Stomach (tissue), 8 donors: ENCODE measurements at regions not wholly inside any gene's neighbourhood (a gene's known extent, or its start where the extent isn't known, plus 50 kb on each side); places are given as distances from the start of the nearest gene placed in this dataset.

Source experiments
- DNase-seq, 2 donors: peaks; one replicate each; pipeline versions ENCODE4 v3.0.0 to v3.0.0-alpha.2; 2013 to 2019
- H3K27ac ChIP-seq, 5 donors: fragments of 200-600 bp in 4 of 5; sonication (generic) in 4 of 5; one replicate each; pipeline ENCODE4 v1.5.1; 2013 to 2019; ENCODE audit warnings: mild to moderate bottlenecking in 1 of 5, moderate library complexity in 1 of 5
- H3K27me3 ChIP-seq, 3 donors: fragments of 200-600 bp; sonication (generic); one replicate each; pipeline ENCODE4 v1.5.1; 2017 to 2019; ENCODE audit warnings: mixed run types in 1 of 3
- H3K36me3 ChIP-seq, 4 donors: fragments of 200-600 bp; sonication (generic); 1 replicate in 3 of 4; 2 replicates in 1 of 4; pipeline ENCODE4 v1.5.1; 2016 to 2019
- H3K4me1 ChIP-seq, 4 donors: fragments of 200-600 bp; sonication (generic); one replicate each; pipeline ENCODE4 v1.5.1; 2016 to 2019
- H3K4me3 ChIP-seq, 4 donors: fragments of 200-600 bp; sonication (generic) in 3 of 4; one replicate each; pipeline ENCODE4 v1.5.1; 2016 to 2019; ENCODE audit warnings: mild to moderate bottlenecking in 1 of 4
- H3K9me3 ChIP-seq, 4 donors: fragments of 200-600 bp; sonication (generic); one replicate each; pipeline ENCODE4 v1.5.1; 2016 to 2019
- EP300 ChIP-seq: sonication (generic); formaldehyde crosslinking; IDR thresholded peaks from one replicate; pipeline ENCODE4 v1.6.1; 2017; ENCODE audit warnings: antibody characterized with exemption
- POLR2A ChIP-seq, 4 donors: fragments of 450-650 bp; IDR thresholded peaks; one replicate each; pipeline ENCODE4 v1.6.1; 2016; ENCODE audit warnings: antibody characterized with exemption in 4 of 4, control low read depth in 2 of 4, mild to moderate bottlenecking in 1 of 4, moderate library complexity in 1 of 4
- POLR2AphosphoS5 ChIP-seq, 3 donors: sonication (generic); formaldehyde crosslinking; IDR thresholded peaks; one replicate each; pipeline ENCODE4 v1.6.1; 2016; ENCODE audit warnings: antibody characterized with exemption in 3 of 3
- WGBS, 5 donors: extraction: QIAGEN DNeasy Blood & Tissue Kit in 3 of 5; methylation state at CpG; one replicate each; pipeline versions ENCODE4 v1.1.5 to v1.1.7; 2013 to 2018; 5-methylcytosine and 5-hydroxymethylcytosine counted together
- intact Hi-C: fragments of 100-400 bp; cut with DNase I; formaldehyde crosslinking; loops from one replicate; pipeline ENCODE4 v1.15.1; 2023; ENCODE audit warnings: low total_unique reads
- TF ChIP-seq, protein P1 (sequence below), 7 experiments: fragments of 450-650 bp in 4 of 7; fragments of 200-600 bp in 3 of 7; sonication (generic) in 3 of 7; IDR thresholded peaks; one replicate each; pipeline ENCODE4 v1.5.1; 2016 to 2019; ENCODE audit warnings: antibody characterized with exemption in 7 of 7, control low read depth in 2 of 7, mild to moderate bottlenecking in 1 of 7
- donor health status: healthy with polysubstance abuse.
- donor health status: Bipolar disorder and iron deficiency.
- donor health status: healthy.

- Histone ChIP-seq H3K36me3 (no peaks in the 10 kb centered on the region), H3K27me3 (peaks cover 0 to 48% (median 0%) of the 10 kb centered on the region in 3 donors)
Observed at GRCh38 chr6:41413250-41413649, 77.8 kb downstream of the NCR2 start.

GRCh38 chr6:41416501-41416837, 81.1 kb downstream of the NCR2 start:
- Histone ChIP-seq H3K27ac (no peak overlapping the region), H3K27me3 (peaks cover 0 to 41% (median 0%) of the 10 kb centered on the region in 3 donors), H3K9me3 (peaks cover 4 to 10% (median 7%) of the 10 kb centered on the region in 4 donors), H3K4me1 (peaks cover 4 to 25% (median 10%) of the 10 kb centered on the region in 4 donors), H3K4me3 (no peak overlapping the region), H3K36me3 (no peaks in the 10 kb centered on the region)
- 62 to 74% (median 68%) methylated on average over 5 to 6 of the region's 6 CpGs for WGBS, 5 donors
- TF ChIP-seq POLR2A (IDR thresholded peaks at IDR 0.05) (no peak), EP300 (no peak), POLR2AphosphoS5 (IDR thresholded peaks at IDR 0.05) (no peak)
- TF ChIP-seq, protein P1, sequence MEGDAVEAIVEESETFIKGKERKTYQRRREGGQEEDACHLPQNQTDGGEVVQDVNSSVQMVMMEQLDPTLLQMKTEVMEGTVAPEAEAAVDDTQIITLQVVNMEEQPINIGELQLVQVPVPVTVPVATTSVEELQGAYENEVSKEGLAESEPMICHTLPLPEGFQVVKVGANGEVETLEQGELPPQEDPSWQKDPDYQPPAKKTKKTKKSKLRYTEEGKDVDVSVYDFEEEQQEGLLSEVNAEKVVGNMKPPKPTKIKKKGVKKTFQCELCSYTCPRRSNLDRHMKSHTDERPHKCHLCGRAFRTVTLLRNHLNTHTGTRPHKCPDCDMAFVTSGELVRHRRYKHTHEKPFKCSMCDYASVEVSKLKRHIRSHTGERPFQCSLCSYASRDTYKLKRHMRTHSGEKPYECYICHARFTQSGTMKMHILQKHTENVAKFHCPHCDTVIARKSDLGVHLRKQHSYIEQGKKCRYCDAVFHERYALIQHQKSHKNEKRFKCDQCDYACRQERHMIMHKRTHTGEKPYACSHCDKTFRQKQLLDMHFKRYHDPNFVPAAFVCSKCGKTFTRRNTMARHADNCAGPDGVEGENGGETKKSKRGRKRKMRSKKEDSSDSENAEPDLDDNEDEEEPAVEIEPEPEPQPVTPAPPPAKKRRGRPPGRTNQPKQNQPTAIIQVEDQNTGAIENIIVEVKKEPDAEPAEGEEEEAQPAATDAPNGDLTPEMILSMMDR (IDR thresholded peaks at IDR 0.05) = no peak
- intact Hi-C loops = no loop called here
- DNase-seq = no peak

More at GRCh38 chr6:41413250-41413649, 77.8 kb downstream of the NCR2 start:
- H3K4me3 ChIP-seq = no peak overlapping the region
- WGBS, 5 donors = 68 to 88% (median 75%) methylated on average over 11 of the region's 11 CpGs
- TF ChIP-seq, protein P1 (IDR thresholded peaks at IDR 0.05) = no peak
- TF ChIP-seq POLR2AphosphoS5 (IDR thresholded peaks at IDR 0.05) (no peak), POLR2A (IDR thresholded peaks at IDR 0.05) (no peak), EP300 (no peak)
- peaks cover 3 to 20% (median 9%) of the 10 kb centered on the region in 4 donors for H3K4me1 ChIP-seq
- no peak overlapping the region for H3K27ac ChIP-seq
- no peaks in the 10 kb centered on the region for H3K9me3 ChIP-seq
- intact Hi-C loops = no loop called here
- DNase-seq = no peak

GRCh38 chr6:41418741-41419140, 83.3 kb downstream of the NCR2 start:
- Histone ChIP-seq H3K27me3 (peaks cover 0 to 18% (median 0%) of the 10 kb centered on the region in 3 donors), H3K9me3 (peaks cover 4 to 10% (median 7%) of the 10 kb centered on the region in 4 donors), H3K4me1 (peaks cover 5 to 31% (median 17%) of the 10 kb centered on the region in 4 donors), H3K4me3 (no peak overlapping the region), H3K36me3 (no peaks in the 10 kb centered on the region), H3K27ac (peak overlapping the region in 2 of 5 donors; percentile 22 to 46)
- no peak for DNase-seq
- 30 to 54% (median 34%) methylated on average over 2 of the region's 2 CpGs for WGBS, 5 donors
- intact Hi-C loops = no loop called here
- no peak for TF ChIP-seq EP300
- TF ChIP-seq POLR2AphosphoS5 (IDR thresholded peaks at IDR 0.05) = peak in 1 of 3 donors; percentile 27

DNA sequence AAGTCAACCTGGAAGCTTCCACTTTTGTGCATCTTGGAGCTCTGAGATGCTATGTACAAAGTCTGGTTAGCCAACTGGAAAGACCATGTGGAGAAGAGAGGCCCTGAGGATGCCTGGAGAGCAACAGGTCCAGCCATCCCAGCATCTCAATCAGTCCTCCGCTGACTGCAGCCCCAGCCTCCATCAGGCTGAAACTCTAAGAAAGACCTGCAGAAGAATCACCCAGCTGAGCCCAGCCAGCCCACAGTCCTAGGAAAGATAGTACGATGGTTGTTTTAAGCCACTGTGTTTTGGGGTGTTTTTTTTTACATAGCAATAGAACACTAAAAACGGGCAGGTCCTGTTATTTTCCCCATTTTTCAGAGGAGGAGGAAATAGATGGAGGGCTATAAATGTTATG, 84.0 kb downstream of the NCR2 start:
- intact Hi-C loops = no loop called here
- no peak overlapping the region for H3K27ac ChIP-seq
- H3K27me3 ChIP-seq = peaks cover 0 to 16% (median 0%) of the 10 kb centered on the region in 3 donors
- no peaks in the 10 kb centered on the region for H3K36me3 ChIP-seq
- TF ChIP-seq, protein P1 (IDR thresholded peaks at IDR 0.05) = no peak
- TF ChIP-seq POLR2A (IDR thresholded peaks at IDR 0.05) (no peak), EP300 (no peak), POLR2AphosphoS5 (IDR thresholded peaks at IDR 0.05) (no peak)
- no peak for DNase-seq
- no peak overlapping the region for H3K4me3 ChIP-seq
- H3K4me1 ChIP-seq = peaks cover 5 to 36% (median 19%) of the 10 kb centered on the region in 4 donors
- WGBS, 5 donors = 92 to 100% (median 97%) methylated on average over 3 of the region's 3 CpGs
- peaks cover 4 to 10% (median 7%) of the 10 kb centered on the region in 4 donors for H3K9me3 ChIP-seq

DNA sequence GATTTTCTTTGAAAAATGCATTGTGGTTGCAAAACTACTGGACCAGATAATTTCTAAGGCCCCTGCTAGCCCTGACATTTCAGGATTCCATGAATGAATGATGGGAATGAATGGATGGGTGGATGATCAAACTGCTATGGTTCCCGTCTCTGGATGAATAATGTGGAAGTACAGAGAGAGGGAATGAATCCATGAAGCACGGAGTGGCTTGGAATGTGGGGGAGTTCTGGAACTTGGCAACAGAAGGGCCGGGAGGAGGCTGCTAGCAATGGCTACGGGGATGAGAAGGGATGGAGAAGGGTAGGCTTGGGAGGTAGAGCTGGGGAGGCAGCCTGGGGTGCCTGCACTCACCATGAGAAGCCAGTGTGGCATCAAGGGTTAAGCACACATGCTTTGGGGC, 84.8 kb downstream of the NCR2 start:
- Histone ChIP-seq H3K9me3 (peaks cover 4 to 10% (median 7%) of the 10 kb centered on the region in 4 donors), H3K4me1 (peaks cover 5 to 42% (median 26%) of the 10 kb centered on the region in 4 donors), H3K27me3 (peaks cover 0 to 10% (median 0%) of the 10 kb centered on the region in 3 donors), H3K27ac (no peak overlapping the region), H3K36me3 (no peaks in the 10 kb centered on the region), H3K4me3 (no peak overlapping the region)
- intact Hi-C loops = no loop called here
- DNase-seq = no peak
- TF ChIP-seq POLR2AphosphoS5 (IDR thresholded peaks at IDR 0.05) = no peak
- no peak for TF ChIP-seq POLR2A (IDR thresholded peaks at IDR 0.05)
- TF ChIP-seq EP300 = no peak
- TF ChIP-seq, protein P1 (IDR thresholded peaks at IDR 0.05) = no peak
- WGBS, 5 donors = 84 to 96% (median 92%) methylated on average over 4 of the region's 4 CpGs
